GM23338 (cell line): ENCODE measurements at regions not wholly inside any gene's neighbourhood (a gene's known extent, or its start where the extent isn't known, plus 50 kb on each side); places are given as distances from the start of the nearest gene placed in this dataset.

Experiments used
- ATAC-seq: fragments of 200-7000 bp; cut with Tn5 transposase; 3 replicates; pipeline ENCODE4 v1.9.1; 2020
- DNase-seq: peaks from one replicate; pipeline ENCODE4 v3.0.0-alpha.2; 2015; ENCODE audit warnings: low spot score
- H2AFZ ChIP-seq: fragments of 200-600 bp; sonication (generic); 2 replicates; pipeline ENCODE4 v1.8.0; 2016; ENCODE audit warnings: antibody characterized with exemption, mild to moderate bottlenecking, moderate library complexity
- H3F3A ChIP-seq: fragments of 200-600 bp; sonication (generic); replicated peaks from 2 replicates; pipeline ENCODE4 v1.8.0; 2017; ENCODE audit warnings: antibody characterized with exemption, mixed run types, low read depth
- H3K27ac ChIP-seq: fragments of 200-600 bp; sonication (generic); 2 replicates; pipeline ENCODE4 v1.6.1; 2016; ENCODE audit warnings: low read depth
- H3K27me3 ChIP-seq: fragments of 200-600 bp; sonication (generic); 2 replicates; pipeline ENCODE4 v1.8.0; 2016; ENCODE audit warnings: mild to moderate bottlenecking, mixed run types, moderate library complexity; ENCODE audit not compliant: insufficient read depth
- H3K36me3 ChIP-seq: fragments of 200-600 bp; sonication (generic); 2 replicates; pipeline ENCODE4 v1.8.0; 2016; ENCODE audit warnings: mild to moderate bottlenecking; ENCODE audit not compliant: insufficient read depth
- H3K4me1 ChIP-seq: fragments of 200-600 bp; sonication (generic); 2 replicates; pipeline ENCODE4 v1.8.0; 2016; ENCODE audit warnings: mild to moderate bottlenecking, moderate library complexity; ENCODE audit not compliant: insufficient read depth
- H3K4me2 ChIP-seq: fragments of 200-600 bp; sonication (generic); 2 replicates; pipeline ENCODE4 v1.7.1; 2017; ENCODE audit warnings: mixed run types
- H3K4me3 ChIP-seq: fragments of 200-600 bp; sonication (generic); 2 replicates; pipeline ENCODE4 v1.6.1; 2016; ENCODE audit warnings: mixed run types
- H3K79me2 ChIP-seq: fragments of 200-600 bp; sonication (generic); replicated peaks from 2 replicates; pipeline ENCODE4 v1.8.0; 2017; ENCODE audit warnings: mild to moderate bottlenecking; ENCODE audit not compliant: insufficient read depth
- H3K9me2 ChIP-seq: fragments of 200-600 bp; sonication (generic); 2 replicates; pipeline ENCODE4 v1.8.0; 2017; ENCODE audit not compliant: insufficient read depth
- H4K20me1 ChIP-seq: fragments of 200-600 bp; sonication (generic); replicated peaks from 2 replicates; pipeline ENCODE4 v1.8.0; 2017; ENCODE audit warnings: mild to moderate bottlenecking; ENCODE audit not compliant: insufficient read depth
- H3K27ac Mint-ChIP-seq: 2 replicates; pipeline ENCODE4 v1.8.0; 2020; ENCODE audit warnings: inconsistent platforms, mild to moderate bottlenecking, moderate library complexity, mixed read lengths
- H3K27me3 Mint-ChIP-seq: 3 replicates; pipeline ENCODE4 v1.8.0; 2022; ENCODE audit warnings: low read depth, mild to moderate bottlenecking, moderate library complexity, mixed read lengths, inconsistent platforms; ENCODE audit not compliant: insufficient read depth, poor library complexity
- H3K36me3 Mint-ChIP-seq: 3 replicates; pipeline ENCODE4 v1.8.0; 2021; ENCODE audit warnings: low read depth, mild to moderate bottlenecking, inconsistent platforms, moderate library complexity, mixed read lengths
- H3K4me1 Mint-ChIP-seq: 3 replicates; pipeline ENCODE4 v1.8.0; 2020; ENCODE audit warnings: mild to moderate bottlenecking, inconsistent platforms, mixed read lengths
- H3K4me3 Mint-ChIP-seq: 3 replicates; pipeline ENCODE4 v1.8.0; 2021; ENCODE audit warnings: moderate library complexity, mild to moderate bottlenecking, inconsistent platforms, mixed read lengths
- H3K9me3 Mint-ChIP-seq: 3 replicates; pipeline ENCODE4 v1.8.0; 2020; ENCODE audit warnings: moderate library complexity, mild to moderate bottlenecking, inconsistent platforms, mixed read lengths
- CREB1 ChIP-seq: fragments of 250-450 bp; sonication (Bioruptor Pico); IDR thresholded peaks from 2 replicates; pipeline ENCODE4 v1.5.0; 2020; ENCODE audit warnings: low read depth, mild to moderate bottlenecking, moderate library complexity
- EZH2 ChIP-seq: fragments of 200-600 bp; sonication (generic); IDR thresholded peaks from one replicate; pipeline ENCODE4 v1.8.0; 2017; ENCODE audit warnings: antibody characterized with exemption, mild to moderate bottlenecking, low read depth; ENCODE audit not compliant: unreplicated experiment
- EZH2phosphoT487 ChIP-seq: fragments of 200-600 bp; sonication (generic); IDR thresholded peaks from one replicate; pipeline ENCODE4 v1.8.1; 2018; ENCODE audit warnings: antibody characterized with exemption; ENCODE audit not compliant: unreplicated experiment
- NANOG ChIP-seq: IDR thresholded peaks from 2 replicates; pipeline ENCODE4 v1.6.1; 2016; ENCODE audit warnings: antibody characterized with exemption, borderline replicate concordance
- POLR2AphosphoS5 ChIP-seq: IDR thresholded peaks from 2 replicates; pipeline ENCODE4 v1.6.1; 2016; ENCODE audit warnings: antibody characterized with exemption, low read depth
- REST ChIP-seq: IDR thresholded peaks from one replicate; pipeline ENCODE4 v1.6.1; 2018; ENCODE audit warnings: antibody characterized with exemption; ENCODE audit not compliant: unreplicated experiment
- ZNF114 ChIP-seq: fragments of 250-450 bp; sonication (Bioruptor Pico); IDR thresholded peaks from 2 replicates; pipeline ENCODE4 v1.5.0; 2020; ENCODE audit warnings: mild to moderate bottlenecking, moderate library complexity
- ZNF462 ChIP-seq: fragments of 250-450 bp; sonication (Bioruptor Pico); IDR thresholded peaks from 2 replicates; pipeline ENCODE4 v1.5.0; 2020; ENCODE audit warnings: mild to moderate bottlenecking, moderate library complexity
- TF ChIP-seq, protein P1 (sequence below): IDR thresholded peaks from 2 replicates; pipeline ENCODE4 v1.6.1; 2016; ENCODE audit warnings: antibody characterized with exemption

DNA sequence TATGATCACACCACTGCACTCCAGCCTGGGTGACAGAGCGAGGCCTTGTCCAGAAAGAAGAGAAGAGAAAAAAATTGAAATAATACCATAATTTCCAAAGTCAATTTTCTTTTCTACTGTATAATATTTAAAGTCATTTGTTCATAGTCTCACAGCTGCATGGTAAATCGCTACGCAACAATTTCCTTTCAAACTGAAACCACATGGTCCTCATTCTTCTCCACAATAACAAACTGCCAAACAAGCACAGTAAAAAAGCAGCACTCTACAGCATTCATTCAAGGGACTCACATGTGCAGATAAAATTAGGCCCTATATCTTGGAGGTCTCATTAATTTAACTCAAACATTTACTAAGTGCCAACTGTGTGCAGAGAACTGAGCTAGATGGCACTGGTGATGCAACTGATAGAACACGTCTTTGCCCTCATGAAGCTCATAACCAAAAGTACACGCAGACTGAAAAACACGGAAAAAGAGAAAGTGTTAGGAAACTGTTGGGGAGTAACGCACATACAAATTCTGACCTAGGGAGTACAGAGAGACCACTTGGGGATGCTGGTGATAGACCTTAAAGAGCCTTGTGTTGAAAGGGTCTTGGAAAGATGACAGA, 68.4 kb upstream of the SRRM3 start:
- H3K79me2 ChIP-seq, result no peaks in the 10 kb centered on the region
- TF ChIP-seq, protein P1, sequence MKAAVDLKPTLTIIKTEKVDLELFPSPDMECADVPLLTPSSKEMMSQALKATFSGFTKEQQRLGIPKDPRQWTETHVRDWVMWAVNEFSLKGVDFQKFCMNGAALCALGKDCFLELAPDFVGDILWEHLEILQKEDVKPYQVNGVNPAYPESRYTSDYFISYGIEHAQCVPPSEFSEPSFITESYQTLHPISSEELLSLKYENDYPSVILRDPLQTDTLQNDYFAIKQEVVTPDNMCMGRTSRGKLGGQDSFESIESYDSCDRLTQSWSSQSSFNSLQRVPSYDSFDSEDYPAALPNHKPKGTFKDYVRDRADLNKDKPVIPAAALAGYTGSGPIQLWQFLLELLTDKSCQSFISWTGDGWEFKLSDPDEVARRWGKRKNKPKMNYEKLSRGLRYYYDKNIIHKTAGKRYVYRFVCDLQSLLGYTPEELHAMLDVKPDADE, result no peak
- DNase-seq (no peak), ATAC-seq (no peak)
- H3K9me2 ChIP-seq, result no peaks in the 10 kb centered on the region
- Mint-ChIP-seq H3K9me3 (no peaks in the 10 kb centered on the region), H3K4me1 (no peaks in the 10 kb centered on the region; the same call in 2 of the 3 replicates), H3K36me3 (no peaks in the 10 kb centered on the region), H3K4me3 (no peak overlapping the region), H3K27ac (no peak overlapping the region), H3K27me3 (peaks cover 8% of the 10 kb centered on the region)
- no peaks in the 10 kb centered on the region for H4K20me1 ChIP-seq
- H3K4me1 ChIP-seq, result no peaks in the 10 kb centered on the region
- H3K27ac ChIP-seq, result no peak overlapping the region
- H3F3A ChIP-seq, result no peaks in the 10 kb centered on the region
- no peaks in the 10 kb centered on the region for H3K27me3 ChIP-seq
- H3K4me3 ChIP-seq, result no peak overlapping the region
- H2AFZ ChIP-seq, result no peak overlapping the region
- H3K4me2 ChIP-seq, result no peak overlapping the region
- H3K36me3 ChIP-seq, result no peaks in the 10 kb centered on the region

DNA sequence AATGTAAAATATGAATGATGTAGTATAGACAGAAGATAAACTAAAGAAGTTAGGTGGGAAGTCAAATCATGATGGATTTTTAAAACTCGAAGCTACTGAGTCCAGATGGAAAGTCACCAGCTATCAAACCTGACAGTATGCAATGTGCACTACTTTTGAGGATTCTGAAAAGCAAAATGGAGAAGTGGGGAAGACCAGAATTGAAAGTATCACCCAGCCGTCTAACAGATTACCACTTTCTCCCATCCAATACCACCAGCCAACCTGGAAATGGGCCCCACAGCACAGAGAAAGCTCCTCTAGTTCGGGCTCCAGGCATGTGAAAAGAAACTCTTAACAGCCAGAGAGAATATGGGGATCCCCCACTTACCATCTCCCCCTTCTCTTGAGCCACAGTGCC, 67.9 kb upstream of the SRRM3 start:
- H3K36me3 Mint-ChIP-seq, result no peaks in the 10 kb centered on the region
- Histone ChIP-seq H3F3A (no peaks in the 10 kb centered on the region), H3K9me2 (no peaks in the 10 kb centered on the region), H3K4me1 (no peaks in the 10 kb centered on the region), H3K79me2 (no peaks in the 10 kb centered on the region), H2AFZ (no peak overlapping the region), H4K20me1 (no peaks in the 10 kb centered on the region), H3K4me2 (no peak overlapping the region), H3K4me3 (no peak overlapping the region), H3K36me3 (no peaks in the 10 kb centered on the region), H3K27me3 (no peaks in the 10 kb centered on the region), H3K27ac (no peak overlapping the region)
- H3K27me3 Mint-ChIP-seq, result peaks cover 8% of the 10 kb centered on the region
- H3K4me1 Mint-ChIP-seq, result no peaks in the 10 kb centered on the region; the same call in 2 of the 3 replicates
- no peaks in the 10 kb centered on the region for H3K9me3 Mint-ChIP-seq
- ATAC-seq (no peak), DNase-seq (no peak)
- no peak overlapping the region for H3K27ac Mint-ChIP-seq
- H3K4me3 Mint-ChIP-seq, result no peak overlapping the region
- TF ChIP-seq, protein P1, result no peak
- TF ChIP-seq CREB1 (CRISPR knock-in tag), result no peak
- TF ChIP-seq POLR2AphosphoS5, result no peak
- TF ChIP-seq ZNF114 (CRISPR knock-in tag), result no peak
- no peak for TF ChIP-seq NANOG
- TF ChIP-seq EZH2phosphoT487, result no peak
- TF ChIP-seq ZNF462 (CRISPR knock-in tag), result no peak
- TF ChIP-seq EZH2, result no peak
- no peak for TF ChIP-seq REST
